ENCODE measurements at regions not wholly inside any gene's neighbourhood (a gene's known extent, or its start where the extent isn't known, plus 50 kb on each side); places are given as distances from the start of the nearest gene placed in this dataset.

DNA sequence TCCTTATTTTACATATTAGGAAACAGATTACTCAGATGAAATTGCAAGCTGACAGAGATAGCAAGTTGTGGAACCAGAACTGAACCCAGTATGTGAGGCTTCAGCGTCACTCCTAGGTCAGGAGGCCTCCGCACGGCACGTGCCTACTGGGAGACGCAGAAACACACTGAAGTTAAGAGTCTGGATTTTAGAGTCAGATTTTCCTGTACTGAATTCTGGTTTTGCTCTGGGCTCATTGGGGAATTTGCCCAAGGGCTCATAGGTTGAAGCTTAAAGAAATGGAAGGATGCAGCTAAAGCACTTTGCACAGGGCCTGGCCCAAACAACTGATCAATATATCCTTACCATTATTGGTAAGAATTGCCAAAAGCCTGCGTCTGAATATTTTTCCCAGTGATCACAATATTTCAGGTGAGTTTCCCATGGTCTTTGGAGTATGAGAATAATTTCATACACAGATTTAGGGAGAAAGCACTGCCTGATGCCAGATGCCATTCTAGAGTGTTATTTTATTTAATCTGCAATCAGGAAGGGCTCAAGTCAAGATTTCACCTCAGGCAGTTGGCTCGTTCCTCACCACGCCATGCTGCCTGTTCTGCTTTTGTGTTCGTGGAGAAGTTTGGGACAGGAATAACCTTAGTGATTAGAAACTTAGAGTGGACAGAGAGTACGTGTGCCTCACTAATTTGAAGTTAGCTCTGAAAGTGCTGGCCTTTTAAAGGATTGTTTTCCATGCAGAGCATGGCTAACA, 331.9 kb downstream of the MYCN start:
- intact Hi-C loops (cut with micrococcal nuclease), result no loop called here
- Mint-ChIP-seq H3K27me3 (ENCODE audit: low read depth) (no peaks in the 10 kb centered on the region), H3K9me3 (no peaks in the 10 kb centered on the region), H3K27ac (no peak overlapping the region), H3K4me3 (ENCODE audit: low read depth) (no peak overlapping the region), H3K4me1 (ENCODE audit: low read depth) (no peaks in the 10 kb centered on the region), H3K36me3 (ENCODE audit: low read depth) (no peaks in the 10 kb centered on the region)
- no peak for DNase-seq (ENCODE audit: low spot score)

DNA sequence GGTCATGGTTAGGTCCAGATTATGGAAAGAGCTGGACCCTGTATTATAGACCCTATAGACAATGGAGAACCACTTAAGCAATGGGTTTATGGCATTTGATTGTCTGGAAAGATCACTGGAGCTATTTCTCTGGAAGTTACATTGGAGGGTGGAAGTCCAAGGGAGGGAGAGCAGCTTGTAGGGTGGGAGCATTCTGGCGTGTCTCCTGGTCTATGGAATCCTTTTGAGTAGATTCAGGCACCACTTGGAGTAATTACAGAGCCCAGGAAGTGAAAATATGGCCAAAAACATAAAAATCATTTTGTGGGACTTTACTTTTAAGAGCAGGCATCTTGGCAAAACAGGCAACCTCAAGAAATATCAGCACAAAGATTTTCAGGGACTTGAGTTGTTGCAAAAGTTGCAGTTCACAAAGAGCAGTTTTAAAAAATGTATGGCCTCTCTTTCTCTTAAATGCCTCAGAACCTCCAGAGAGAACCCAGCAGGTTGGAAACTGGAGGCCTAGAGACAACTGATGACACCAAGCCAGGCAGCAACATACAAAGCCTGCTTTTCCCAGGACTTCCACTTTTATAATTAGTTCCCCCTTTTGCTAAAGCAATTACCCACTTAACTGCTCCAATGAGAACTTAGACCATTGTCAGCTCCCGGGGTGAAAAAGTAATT, 331.0 kb downstream of the MYCN start:
- DNase-seq (ENCODE audit: low spot score), result no peak
- intact Hi-C loops (cut with micrococcal nuclease), result no loop called here
- no peak overlapping the region for H3K4me3 Mint-ChIP-seq (ENCODE audit: low read depth)
- no peak overlapping the region for H3K27ac Mint-ChIP-seq
- no peaks in the 10 kb centered on the region for H3K9me3 Mint-ChIP-seq
- no peaks in the 10 kb centered on the region for H3K36me3 Mint-ChIP-seq (ENCODE audit: low read depth)
- H3K27me3 Mint-ChIP-seq (ENCODE audit: low read depth), result no peaks in the 10 kb centered on the region
- H3K4me1 Mint-ChIP-seq (ENCODE audit: low read depth), result no peaks in the 10 kb centered on the region

DNA sequence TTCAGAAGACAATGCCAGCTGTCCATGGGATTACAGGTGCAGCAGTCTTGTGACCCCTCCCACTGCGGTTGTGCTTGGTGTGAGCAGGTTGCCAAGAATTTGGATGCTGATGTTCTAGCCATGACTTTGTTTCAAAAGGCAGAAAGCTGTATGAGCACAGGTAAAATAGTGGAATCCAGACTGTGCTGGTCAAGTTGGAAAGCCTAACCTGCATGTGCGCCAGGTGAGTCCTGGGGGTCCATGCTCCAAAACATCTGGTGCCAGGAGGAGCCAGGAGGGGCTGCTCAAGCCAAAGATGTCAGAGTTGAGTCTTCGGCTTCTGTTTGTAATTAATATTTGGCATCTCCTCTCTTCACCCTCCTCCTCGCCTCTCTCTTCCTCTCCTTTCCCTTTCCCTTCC, 330.1 kb downstream of the MYCN start:
- no peak overlapping the region for H3K4me3 Mint-ChIP-seq (ENCODE audit: low read depth)
- intact Hi-C loops (cut with micrococcal nuclease), result no loop called here
- H3K9me3 Mint-ChIP-seq, result no peaks in the 10 kb centered on the region
- no peak overlapping the region for H3K27ac Mint-ChIP-seq
- no peaks in the 10 kb centered on the region for H3K4me1 Mint-ChIP-seq (ENCODE audit: low read depth)
- DNase-seq (ENCODE audit: low spot score), result no peak
- H3K27me3 Mint-ChIP-seq (ENCODE audit: low read depth), result no peaks in the 10 kb centered on the region
- H3K36me3 Mint-ChIP-seq (ENCODE audit: low read depth), result no peaks in the 10 kb centered on the region

DNA sequence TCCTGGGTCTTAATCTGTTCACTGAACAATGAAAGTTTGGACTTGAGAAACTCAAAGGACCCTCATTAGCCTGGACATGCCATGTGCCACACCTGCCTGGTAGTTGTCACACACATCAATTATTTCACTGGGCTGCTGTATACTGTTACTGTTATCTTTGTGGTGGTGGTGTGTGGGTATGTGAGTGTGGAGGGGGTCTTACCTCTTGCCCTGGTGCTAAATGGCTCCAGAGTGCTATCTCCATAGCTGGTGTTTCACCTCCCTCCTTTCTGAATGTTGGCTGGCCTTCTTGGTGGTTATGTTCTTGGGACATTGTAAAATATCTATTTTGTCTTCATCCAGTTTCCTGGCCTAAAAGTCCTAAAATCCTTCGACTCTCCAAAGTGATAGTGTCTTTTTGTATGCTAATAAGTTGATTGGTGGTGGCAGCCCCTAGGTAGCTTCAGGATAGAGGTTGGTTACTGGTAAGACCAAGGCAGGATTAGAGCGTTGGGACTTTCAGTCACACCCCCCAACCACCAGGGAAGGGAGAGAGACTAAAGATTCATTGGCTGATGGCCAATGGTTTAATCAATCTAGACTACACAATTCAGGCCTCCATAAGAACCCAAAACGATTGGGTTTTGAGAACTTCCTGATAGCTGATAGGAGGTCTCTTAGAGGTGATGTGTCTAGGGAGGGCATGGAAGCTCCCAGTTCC, 328.1 kb downstream of the MYCN start:
- intact Hi-C loops (cut with micrococcal nuclease), result no loop called here
- DNase-seq (ENCODE audit: low spot score), result no peak
- Mint-ChIP-seq H3K4me3 (ENCODE audit: low read depth) (no peak overlapping the region), H3K36me3 (ENCODE audit: low read depth) (no peaks in the 10 kb centered on the region), H3K4me1 (ENCODE audit: low read depth) (no peaks in the 10 kb centered on the region), H3K27ac (no peak overlapping the region), H3K27me3 (ENCODE audit: low read depth) (no peaks in the 10 kb centered on the region), H3K9me3 (no peaks in the 10 kb centered on the region)

DNA sequence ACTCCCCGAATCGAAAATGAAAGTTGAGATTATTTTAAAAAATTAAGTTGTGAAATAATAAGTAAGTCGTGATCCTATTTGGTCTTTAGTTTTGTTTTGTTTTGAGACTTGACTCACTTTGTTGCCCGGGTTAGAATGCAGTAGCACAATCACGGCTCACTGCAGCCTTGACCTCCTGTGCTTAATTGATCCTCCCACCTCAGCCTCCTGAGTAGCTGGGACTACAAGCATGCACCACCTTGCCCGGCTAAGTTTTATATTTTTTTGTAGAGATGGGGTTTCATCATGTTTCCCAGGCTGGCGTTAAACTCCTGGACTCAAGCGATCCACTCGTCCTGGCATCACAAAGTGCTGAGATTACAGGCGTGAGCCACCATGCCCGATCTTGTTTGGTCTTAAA, 326.2 kb downstream of the MYCN start:
- Mint-ChIP-seq H3K27ac (no peak overlapping the region), H3K36me3 (ENCODE audit: low read depth) (no peaks in the 10 kb centered on the region), H3K4me1 (ENCODE audit: low read depth) (no peaks in the 10 kb centered on the region), H3K27me3 (ENCODE audit: low read depth) (no peaks in the 10 kb centered on the region), H3K4me3 (ENCODE audit: low read depth) (no peak overlapping the region), H3K9me3 (no peaks in the 10 kb centered on the region)
- intact Hi-C loops (cut with micrococcal nuclease), result no loop called here
- no peak for DNase-seq (ENCODE audit: low spot score)

DNA sequence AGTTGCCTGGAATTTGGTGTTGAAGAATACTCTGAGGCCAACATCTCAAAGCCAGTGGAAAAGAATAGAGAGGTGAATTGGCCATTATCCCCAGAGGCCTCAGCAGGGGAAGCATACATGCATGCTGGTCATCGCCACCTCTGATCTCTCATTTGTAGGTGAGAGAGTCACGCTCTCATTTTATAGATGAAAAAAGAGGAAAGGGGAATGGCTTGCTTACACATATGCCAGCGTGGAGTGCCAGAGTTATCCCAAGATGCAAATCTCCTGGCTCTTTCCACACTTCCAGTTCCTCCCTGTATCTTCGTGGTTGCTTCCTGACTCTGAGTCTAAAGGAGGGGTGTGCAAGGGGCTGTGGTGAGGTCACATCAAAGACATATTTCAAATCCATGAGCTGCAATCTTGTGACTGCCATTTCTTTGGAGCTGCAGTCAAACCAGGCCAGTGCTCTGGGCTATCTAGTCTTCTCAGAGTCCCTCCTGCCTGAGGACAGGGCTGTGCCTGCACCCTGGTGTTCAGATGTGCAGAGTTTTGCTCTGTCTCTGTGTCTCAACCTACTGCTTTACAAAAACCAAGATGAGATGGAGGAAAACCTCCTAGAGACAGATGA, 324.7 kb downstream of the MYCN start:
- DNase-seq (ENCODE audit: low spot score), result no peak
- H3K4me3 Mint-ChIP-seq (ENCODE audit: low read depth), result no peak overlapping the region
- H3K4me1 Mint-ChIP-seq (ENCODE audit: low read depth), result no peaks in the 10 kb centered on the region
- intact Hi-C loops (cut with micrococcal nuclease), result no loop called here
- H3K27ac Mint-ChIP-seq, result no peak overlapping the region
- no peaks in the 10 kb centered on the region for H3K36me3 Mint-ChIP-seq (ENCODE audit: low read depth)
- H3K9me3 Mint-ChIP-seq, result no peaks in the 10 kb centered on the region
- H3K27me3 Mint-ChIP-seq (ENCODE audit: low read depth), result no peaks in the 10 kb centered on the region

DNA sequence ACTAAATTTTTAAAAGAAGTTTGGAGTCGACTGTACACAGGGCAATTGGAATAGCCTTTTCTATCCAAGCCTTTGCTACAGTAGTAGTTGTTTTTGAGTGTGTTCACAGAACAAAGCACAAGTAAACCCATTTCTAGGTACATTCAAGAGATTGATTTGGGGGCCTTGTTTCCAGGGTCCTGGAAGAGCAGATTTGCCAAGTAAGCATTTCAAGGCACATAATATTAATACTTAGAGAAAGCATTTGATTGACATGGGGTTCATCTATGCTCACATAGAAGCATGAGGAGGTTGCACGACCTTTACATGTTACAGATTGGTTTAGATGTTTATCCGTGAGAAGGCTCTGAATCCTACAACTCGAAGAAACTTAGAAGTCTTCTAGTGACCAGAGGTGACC, 324.1 kb downstream of the MYCN start:
- intact Hi-C loops (cut with micrococcal nuclease), result no loop called here
- Mint-ChIP-seq H3K36me3 (ENCODE audit: low read depth) (no peaks in the 10 kb centered on the region), H3K9me3 (no peaks in the 10 kb centered on the region), H3K27me3 (ENCODE audit: low read depth) (no peaks in the 10 kb centered on the region), H3K27ac (no peak overlapping the region), H3K4me1 (ENCODE audit: low read depth) (no peaks in the 10 kb centered on the region), H3K4me3 (ENCODE audit: low read depth) (no peak overlapping the region)
- no peak for DNase-seq (ENCODE audit: low spot score)

DNA sequence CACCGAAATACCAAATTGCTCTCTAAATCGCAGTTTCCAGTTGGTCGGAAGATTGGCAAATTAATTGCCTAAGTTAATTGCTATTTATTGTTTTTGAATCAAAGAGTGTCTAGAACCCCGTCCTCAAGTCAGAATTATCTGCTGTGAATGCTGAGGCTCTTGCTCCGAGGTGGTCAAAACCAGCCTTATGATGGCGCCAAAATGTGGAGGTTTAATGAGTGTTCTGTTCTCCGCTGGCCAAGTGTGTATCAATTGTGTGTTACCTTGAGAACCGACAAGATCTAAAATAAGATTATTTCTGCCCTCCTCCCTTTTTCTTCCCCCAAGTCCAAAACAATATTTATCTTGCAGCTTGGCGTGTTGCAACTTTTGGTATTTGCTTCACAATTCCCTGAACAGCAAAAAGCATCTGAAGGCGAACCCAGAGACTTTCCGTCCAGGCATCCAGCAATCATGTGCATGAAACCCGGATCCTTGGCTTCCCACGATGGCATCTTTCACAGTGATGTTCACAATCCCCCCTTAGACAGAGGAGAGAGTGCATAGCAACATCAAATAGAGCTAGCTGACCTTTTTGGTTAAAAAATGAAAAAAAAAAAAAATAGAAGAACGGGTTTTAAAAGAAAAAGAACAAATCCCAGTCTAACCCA, 323.0 kb downstream of the MYCN start:
- no peak overlapping the region for H3K4me3 Mint-ChIP-seq (ENCODE audit: low read depth)
- no peak overlapping the region for H3K27ac Mint-ChIP-seq
- H3K36me3 Mint-ChIP-seq (ENCODE audit: low read depth), result no peaks in the 10 kb centered on the region
- H3K4me1 Mint-ChIP-seq (ENCODE audit: low read depth), result no peaks in the 10 kb centered on the region
- peaks cover 2% of the 10 kb centered on the region for H3K27me3 Mint-ChIP-seq (ENCODE audit: low read depth)
- no peaks in the 10 kb centered on the region for H3K9me3 Mint-ChIP-seq
- intact Hi-C loops (cut with micrococcal nuclease), result no loop called here
- DNase-seq (ENCODE audit: low spot score), result no peak

DNA sequence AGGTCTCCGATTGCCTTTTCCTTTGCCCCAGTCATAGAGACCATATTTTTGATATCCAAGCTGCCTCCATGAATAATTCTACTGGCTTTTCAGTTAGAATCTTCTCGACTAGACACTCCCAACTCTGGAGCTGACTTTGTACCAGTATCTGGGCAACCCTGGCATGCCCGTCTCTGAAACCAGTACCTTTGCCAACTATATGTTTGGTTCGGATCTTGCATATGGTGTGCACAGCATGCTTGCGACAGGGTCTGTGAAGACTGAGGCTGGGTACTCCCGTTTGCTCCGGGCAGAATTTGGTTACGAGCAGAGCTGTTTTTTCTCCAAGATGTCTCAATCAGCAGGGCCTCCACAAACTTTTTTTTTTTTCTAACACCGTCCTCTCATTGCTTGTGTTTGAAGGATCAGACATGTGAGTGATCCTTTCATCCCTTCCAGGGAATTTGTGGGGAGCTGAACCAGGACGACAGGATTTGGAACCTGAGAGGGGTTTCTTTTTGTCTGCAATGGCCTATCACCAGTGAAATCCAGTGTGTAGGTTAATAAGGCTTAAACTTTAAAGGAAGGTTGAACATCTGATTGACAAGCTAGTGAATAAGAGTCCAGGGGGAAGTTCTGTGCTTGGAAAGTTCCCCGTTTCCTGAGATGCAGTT, 322.3 kb downstream of the MYCN start:
- Mint-ChIP-seq H3K36me3 (ENCODE audit: low read depth) (no peaks in the 10 kb centered on the region), H3K27me3 (ENCODE audit: low read depth) (peaks cover 6% of the 10 kb centered on the region), H3K27ac (no peak overlapping the region), H3K4me3 (ENCODE audit: low read depth) (no peak overlapping the region), H3K4me1 (ENCODE audit: low read depth) (no peaks in the 10 kb centered on the region), H3K9me3 (no peaks in the 10 kb centered on the region)
- no peak for DNase-seq (ENCODE audit: low spot score)
- intact Hi-C loops (cut with micrococcal nuclease), result no loop called here

DNA sequence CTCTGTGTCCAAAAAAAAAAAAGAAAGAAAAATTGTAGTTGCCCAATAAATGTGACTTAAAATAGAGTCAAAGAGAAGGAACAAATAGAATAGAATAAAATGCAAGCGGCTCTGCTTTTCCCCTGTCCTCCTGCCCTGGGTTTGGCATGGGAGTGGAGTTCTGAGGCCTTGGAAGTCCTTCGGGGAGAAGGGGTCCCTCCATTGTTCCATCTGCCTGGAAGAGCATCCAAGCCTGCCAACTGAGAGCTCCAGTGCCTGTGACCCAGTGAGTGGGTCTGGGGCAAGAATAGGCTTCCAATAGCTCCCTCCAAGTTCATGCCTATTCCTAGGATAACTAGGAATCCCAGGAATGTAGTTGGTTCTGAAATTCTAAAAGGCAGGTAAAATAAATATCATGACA, 321.4 kb downstream of the MYCN start:
- peaks cover 6% of the 10 kb centered on the region for H3K27me3 Mint-ChIP-seq (ENCODE audit: low read depth)
- no peak overlapping the region for H3K4me3 Mint-ChIP-seq (ENCODE audit: low read depth)
- H3K4me1 Mint-ChIP-seq (ENCODE audit: low read depth), result no peaks in the 10 kb centered on the region
- no peak for DNase-seq (ENCODE audit: low spot score)
- H3K27ac Mint-ChIP-seq, result no peak overlapping the region
- H3K9me3 Mint-ChIP-seq, result no peaks in the 10 kb centered on the region
- intact Hi-C loops (cut with micrococcal nuclease), result no loop called here
- H3K36me3 Mint-ChIP-seq (ENCODE audit: low read depth), result no peaks in the 10 kb centered on the region

DNA sequence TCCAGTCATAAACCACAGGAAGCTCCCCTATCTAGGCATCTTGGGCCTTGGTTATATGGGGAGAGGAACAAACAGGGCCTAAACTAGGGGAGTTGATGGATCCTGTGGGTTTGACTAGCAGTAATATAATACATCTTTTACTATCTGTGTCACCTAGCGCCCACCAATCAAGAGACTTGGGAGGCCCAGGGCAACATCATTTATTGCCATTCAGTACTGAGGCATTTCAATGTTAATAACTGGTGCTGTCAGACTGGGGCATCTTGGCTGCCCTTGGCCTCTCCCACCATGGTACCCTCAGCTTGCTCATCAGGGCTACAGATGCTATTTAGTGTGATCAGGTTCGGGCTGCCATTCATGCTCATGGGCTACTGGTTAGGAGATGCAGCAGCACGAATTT, 320.7 kb downstream of the MYCN start:
- Mint-ChIP-seq H3K36me3 (ENCODE audit: low read depth) (no peaks in the 10 kb centered on the region), H3K27me3 (ENCODE audit: low read depth) (peaks cover 6% of the 10 kb centered on the region), H3K9me3 (no peaks in the 10 kb centered on the region), H3K27ac (no peak overlapping the region), H3K4me1 (ENCODE audit: low read depth) (no peaks in the 10 kb centered on the region), H3K4me3 (ENCODE audit: low read depth) (no peak overlapping the region)
- DNase-seq (ENCODE audit: low spot score), result no peak
- intact Hi-C loops (cut with micrococcal nuclease), result no loop called here

DNA sequence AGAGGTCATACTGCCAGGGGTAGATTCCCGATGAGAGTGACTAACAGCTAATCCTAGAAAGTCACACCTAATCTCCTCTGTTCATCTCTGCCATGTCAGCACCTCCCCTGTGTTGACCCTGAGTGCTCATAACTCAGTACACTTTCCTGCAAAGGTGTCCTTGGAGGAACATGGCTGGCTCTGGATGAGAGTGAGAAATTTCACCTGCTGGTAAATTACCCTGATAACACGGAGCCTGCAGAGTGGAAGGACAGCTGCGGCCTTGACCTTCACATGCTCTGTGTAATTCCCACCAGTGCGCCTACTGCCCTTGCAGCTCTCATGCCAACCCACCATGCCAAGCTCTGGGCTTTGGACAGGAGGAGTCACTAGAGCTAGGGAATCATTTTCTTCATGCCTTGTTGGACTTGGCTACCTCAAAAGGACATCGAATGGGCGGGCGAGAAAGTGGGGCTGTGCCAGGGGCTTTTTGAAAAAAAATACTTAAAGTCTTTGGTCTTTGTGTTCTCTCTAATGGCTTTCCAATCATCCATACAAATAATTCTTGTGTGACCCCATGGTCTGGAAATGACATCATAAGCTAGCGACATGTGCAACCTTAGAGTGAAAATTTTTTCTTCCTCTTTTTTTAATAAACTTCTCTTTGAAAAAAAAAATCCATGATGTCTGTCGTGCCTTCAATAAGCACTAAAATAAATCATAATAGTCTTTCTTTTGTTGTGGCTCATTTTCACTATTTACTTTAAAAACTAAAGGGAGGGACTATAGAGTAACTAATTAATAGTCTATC, 319.9 kb downstream of the MYCN start:
- Mint-ChIP-seq H3K9me3 (no peaks in the 10 kb centered on the region), H3K27ac (no peak overlapping the region), H3K4me3 (ENCODE audit: low read depth) (no peak overlapping the region), H3K27me3 (ENCODE audit: low read depth) (peaks cover 6% of the 10 kb centered on the region), H3K36me3 (ENCODE audit: low read depth) (no peaks in the 10 kb centered on the region), H3K4me1 (ENCODE audit: low read depth) (no peaks in the 10 kb centered on the region)
- no peak for DNase-seq (ENCODE audit: low spot score)
- intact Hi-C loops (cut with micrococcal nuclease), result no loop called here

Data from activated T-helper 2 cell treated with anti-CD3 and anti-CD28 coated beads, Interferon-gamma antibody, Interleukin-2, Interleukin-4, amounts not matched to agents 10 μg/mL and 5 μg/mL and 100 μg/mL, durations not matched to agents 14 hours and 24 hours and 36 hours (primary cell).